SK-N-MC (cell line): ENCODE measurements at regions not wholly inside any gene's neighbourhood (a gene's known extent, or its start where the extent isn't known, plus 50 kb on each side); places are given as distances from the start of the nearest gene placed in this dataset.

Source experiments
- EZH2 ChIP-seq: fragments of 200-600 bp; sonication (generic); IDR thresholded peaks from one replicate; pipeline ENCODE4 v1.6.1; 2017; ENCODE audit warnings: antibody characterized with exemption
- POLR2AphosphoS5 ChIP-seq: IDR thresholded peaks from 2 replicates; pipeline ENCODE4 v1.6.1; 2012; ENCODE audit warnings: mild to moderate bottlenecking, low read depth, low read length, borderline replicate concordance

- no peak for TF ChIP-seq EZH2
- no peak for TF ChIP-seq POLR2AphosphoS5
Measured at GRCh38 chr9:11646831-11647230, 1034.0 kb upstream of the PTPRD start.
